NCI-H1048 (cell line): ENCODE measurements at regions not wholly inside any gene's neighbourhood (a gene's known extent, or its start where the extent isn't known, plus 50 kb on each side); places are given as distances from the start of the nearest gene placed in this dataset.

Experiments used
- DNase-seq: peaks from one replicate; lab custom pipeline; 2025; lab: John Stamatoyannopoulos, UW

GRCh38 chr11:95549301-95549700 is 240.3 kb downstream of the FAM76B start:
- DNase-seq: no peak

DNA sequence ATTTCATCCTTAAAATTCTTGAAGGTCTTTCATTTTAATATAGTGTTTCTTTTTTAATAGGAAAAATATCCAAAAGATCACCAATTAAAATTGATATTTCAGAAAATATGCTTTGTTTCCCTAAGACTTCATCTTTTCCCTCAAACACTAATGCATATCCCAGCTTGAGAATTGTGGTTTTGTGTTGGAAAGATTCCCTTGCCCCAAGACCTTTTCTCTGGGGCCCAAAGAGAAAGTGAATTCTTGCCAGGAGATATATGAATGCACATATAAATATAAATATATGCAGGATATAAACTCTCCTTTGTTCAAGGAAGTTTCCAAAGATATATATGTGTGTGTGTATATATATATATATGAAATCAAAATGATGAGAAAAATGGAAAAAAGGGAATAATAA is 241.2 kb downstream of the FAM76B start:
- DNase-seq: no peak

- no peak for DNase-seq
These were observed 241.6 kb downstream of the FAM76B start for GRCh38 chr11:95547976-95548375.

- no peak for DNase-seq
These were observed 242.4 kb downstream of the FAM76B start for GRCh38 chr11:95547186-95547585.

DNA sequence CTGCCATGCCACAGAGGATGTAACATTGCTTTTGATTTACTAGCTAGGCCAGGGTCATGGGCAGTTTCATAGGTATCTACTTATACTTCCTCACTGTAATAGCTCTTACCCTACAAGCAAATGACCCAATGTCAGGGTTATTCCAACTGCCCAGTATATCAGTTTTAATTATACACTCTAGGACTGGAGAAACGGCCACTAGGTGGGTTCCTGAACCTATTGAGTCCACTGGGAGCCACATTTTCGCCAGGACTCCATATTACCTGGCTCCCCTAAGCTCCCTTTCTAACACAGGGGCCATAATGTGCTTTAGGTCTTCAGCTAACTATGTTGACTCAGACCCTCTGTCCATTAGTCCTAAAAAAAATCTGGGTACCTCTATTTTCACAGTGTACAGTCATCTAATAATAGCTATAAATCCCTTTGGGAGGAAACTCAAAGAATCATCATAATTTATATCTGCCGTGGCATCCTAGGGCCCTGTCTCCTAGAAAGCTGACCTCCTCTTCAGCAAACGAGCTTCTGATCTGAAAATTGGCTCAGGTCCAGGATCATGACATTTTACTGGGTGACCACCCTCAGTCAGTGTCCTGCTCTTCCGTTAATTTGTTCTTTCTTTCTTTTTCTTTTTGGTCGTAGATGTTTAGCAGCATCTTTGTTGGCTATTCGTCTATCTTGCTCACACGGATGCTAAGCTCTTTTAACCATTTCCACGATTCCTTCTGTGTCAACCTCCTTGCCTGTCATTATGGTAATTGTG is 244.3 kb downstream of the FAM76B start:
- no peak for DNase-seq

- DNase-seq: no peak
These were observed 245.3 kb downstream of the FAM76B start for GRCh38 chr11:95544095-95544856.

- DNase-seq: no peak
These were observed 246.6 kb downstream of the FAM76B start for GRCh38 chr11:95542868-95543551.

- DNase-seq: no peak
These were observed 247.9 kb downstream of the FAM76B start for GRCh38 chr11:95541715-95542114.

GRCh38 chr11:95536047-95536690 is 253.4 kb downstream of the FAM76B start:
- no peak for DNase-seq

DNA sequence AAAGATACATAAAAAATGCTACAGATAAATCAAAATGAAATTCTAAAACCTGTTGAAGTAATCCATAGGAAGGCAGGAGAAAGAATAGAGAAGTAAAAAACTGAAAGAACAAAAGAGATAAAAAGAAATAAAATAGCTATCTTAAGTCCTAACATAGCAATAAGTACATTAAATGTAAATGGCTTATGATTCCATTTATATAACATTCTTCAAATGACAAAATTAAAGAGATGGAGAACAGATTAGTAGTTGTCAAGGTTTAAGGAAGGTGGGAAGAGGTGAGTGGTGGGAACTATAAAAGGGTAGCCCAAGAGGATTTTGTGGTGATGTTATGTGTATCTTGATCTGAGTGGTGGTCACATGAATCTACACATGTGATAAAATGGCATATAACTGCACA is 254.8 kb downstream of the FAM76B start:
- DNase-seq: no peak

DNA sequence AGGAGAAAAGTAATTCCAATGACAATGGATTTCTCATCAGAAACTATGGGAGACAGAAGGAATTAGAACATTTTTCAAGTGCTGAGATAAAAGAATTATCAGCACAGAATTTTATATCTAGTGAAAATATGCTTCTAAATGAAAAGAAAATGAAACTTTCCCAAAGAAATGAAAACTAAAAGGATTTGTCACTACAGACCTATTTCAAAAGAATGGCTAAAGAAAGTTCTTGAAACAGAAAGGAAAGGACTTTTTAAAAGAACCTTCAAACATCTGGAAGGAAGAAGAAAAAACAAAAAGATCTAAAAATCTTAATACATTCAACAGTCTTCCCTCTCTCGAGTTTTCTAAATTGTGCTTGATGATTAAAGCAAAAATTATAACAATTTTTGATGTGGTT is 255.4 kb downstream of the FAM76B start:
- DNase-seq: no peak

DNA sequence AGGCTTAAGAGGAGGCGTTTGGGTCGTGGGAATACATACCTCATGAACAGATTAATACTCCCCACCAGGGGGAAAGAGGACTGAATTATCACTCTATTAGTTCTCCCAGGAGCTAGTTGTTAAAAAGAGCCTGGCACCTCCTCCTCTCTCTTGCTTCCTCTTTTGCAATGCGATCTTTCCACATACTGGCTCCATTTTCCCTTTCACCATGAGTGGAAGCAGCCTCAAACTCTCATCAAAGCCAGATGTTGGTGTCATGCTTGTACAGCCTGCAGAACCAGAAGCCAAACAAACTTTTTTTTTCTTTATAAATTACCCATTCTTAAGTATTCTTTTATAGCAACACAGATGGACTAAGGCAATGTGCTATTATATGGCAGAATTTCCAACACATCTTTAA is 258.5 kb downstream of the FAM76B start:
- no peak for DNase-seq

DNA sequence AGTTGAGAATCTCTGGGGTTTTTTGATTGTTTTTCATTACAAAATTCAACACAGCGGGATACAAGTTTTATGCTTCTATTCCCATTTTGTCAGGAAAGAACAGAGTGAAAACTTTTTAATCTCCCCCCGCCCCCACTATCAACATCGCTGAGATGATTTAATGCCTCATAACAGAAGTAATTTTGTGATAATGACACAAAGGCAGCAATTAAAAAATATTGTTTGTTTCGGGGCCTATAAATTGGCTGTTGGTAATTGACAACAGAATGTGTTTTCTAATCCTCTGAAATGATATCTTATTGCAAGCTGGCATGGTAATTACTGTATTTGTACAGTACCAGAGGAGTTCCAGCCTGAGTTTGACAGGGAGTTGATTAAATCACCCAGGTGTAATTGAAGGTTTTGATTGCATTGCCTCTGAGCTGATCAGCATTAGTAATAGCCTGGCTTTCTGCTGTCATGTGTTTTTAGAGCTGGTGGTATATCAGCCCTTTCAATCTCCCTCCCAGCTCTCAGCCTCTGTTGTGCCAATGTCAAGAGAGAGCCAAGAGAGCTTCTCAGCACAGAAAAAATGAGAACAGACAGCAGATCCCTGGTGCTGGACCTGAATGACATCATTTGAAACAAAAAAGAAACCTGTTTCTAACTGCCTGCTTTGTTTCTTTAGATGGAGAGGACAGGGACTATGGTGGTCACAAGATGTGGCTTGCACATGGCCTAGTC is 265.1 kb downstream of the FAM76B start:
- DNase-seq: no peak

DNA sequence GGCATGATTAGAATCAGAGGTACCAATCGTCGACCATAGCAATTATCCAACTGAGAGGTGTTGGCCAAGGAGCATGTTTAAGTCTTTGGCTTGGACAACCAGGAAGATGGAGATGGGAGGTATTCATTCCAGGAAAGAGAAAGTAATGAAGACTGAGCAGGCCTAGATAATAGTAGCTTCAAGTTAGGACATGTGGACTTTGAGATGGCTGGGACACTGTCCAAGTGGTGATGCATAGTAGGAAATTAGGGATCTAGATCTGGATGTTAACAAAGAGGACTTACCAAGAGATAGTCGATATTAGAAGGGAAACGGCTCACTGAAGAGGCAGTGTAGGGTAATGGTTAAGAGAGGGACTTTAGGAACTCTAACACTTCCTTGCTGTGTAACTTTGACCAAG is 266.7 kb downstream of the FAM76B start:
- no peak for DNase-seq

DNA sequence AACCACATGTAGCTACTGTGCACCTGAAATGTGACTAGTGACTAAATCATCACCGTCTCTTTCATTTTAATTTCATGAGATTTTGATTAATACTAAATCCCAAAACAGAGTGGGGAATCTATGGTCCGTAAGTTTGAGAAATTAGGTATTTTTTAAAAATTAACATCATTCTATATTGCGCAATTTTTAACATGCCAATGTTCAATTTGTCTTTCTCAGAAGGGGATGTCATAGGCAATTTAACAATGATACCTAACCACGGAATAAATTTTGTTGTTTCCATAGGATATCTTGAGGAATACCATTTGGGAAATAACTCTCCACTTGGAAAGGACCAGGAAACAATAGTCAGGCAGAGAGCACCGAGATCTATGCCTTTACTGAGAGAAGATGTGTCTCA is 267.7 kb downstream of the FAM76B start:
- DNase-seq: no peak

- DNase-seq: no peak
These were observed 268.4 kb downstream of the FAM76B start for GRCh38 chr11:95521133-95521542.

DNA sequence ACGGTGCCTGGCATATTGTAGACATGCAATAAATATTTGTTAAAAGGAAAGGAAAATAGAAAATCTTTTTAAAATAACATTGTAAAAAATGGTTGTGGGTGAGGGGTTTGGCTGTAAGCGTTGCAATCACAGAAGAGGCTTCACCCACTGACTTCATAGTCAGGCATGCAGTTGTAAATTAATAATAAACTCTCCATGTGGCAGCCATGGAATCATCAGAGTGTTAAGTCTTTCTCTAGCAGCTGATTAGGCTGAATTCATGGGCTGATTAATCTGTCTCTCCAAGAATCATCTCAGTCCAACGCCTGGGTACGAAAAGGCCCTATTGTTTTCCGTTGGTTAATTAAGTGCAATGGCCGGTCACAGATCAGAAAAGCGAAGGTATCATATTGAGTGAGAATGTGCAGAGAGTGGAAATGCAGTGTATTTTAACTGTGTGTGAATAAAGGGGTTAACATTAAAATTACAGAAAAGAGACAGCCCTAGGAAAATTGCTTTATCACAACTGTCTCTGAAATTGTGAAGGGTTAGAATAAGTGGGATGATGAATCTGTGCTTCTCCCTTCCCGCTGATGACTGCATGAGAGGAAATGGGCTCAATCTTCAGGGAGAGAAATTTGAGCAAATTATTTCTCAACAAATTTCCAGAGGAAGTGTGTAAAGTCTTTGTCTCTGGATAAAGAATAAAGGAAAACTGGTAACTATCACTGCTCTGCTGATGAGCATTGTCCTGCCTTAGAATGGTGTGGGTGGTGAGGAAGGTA is 269.0 kb downstream of the FAM76B start:
- no peak for DNase-seq

- DNase-seq: no peak
These were observed 269.7 kb downstream of the FAM76B start for GRCh38 chr11:95519912-95520311.

GRCh38 chr11:95517453-95517852 is 272.1 kb downstream of the FAM76B start:
- DNase-seq: no peak

GRCh38 chr11:95516786-95517185 is 272.8 kb downstream of the FAM76B start:
- DNase-seq: no peak

GRCh38 chr11:95516175-95516574 is 273.4 kb downstream of the FAM76B start:
- DNase-seq: no peak
